GM23248 (cell line): ENCODE measurements at regions not wholly inside any gene's neighbourhood (a gene's known extent, or its start where the extent isn't known, plus 50 kb on each side); places are given as distances from the start of the nearest gene placed in this dataset.

Source experiments
- DNase-seq: peaks from one replicate; pipeline ENCODE4 v3.0.0-alpha.2; 2015
- H2AFZ ChIP-seq: fragments of 200-600 bp; sonication (generic); 2 replicates; pipeline ENCODE4 v1.6.1; 2016; ENCODE audit warnings: antibody characterized with exemption
- H3F3A ChIP-seq: fragments of 200-600 bp; sonication (generic); 2 replicates; pipeline ENCODE4 v1.6.1; 2016; ENCODE audit warnings: mild to moderate bottlenecking, antibody characterized with exemption, mixed run types; ENCODE audit not compliant: insufficient read depth
- H3K27ac ChIP-seq: fragments of 200-600 bp; sonication (generic); 2 replicates; pipeline ENCODE4 v1.5.1; 2016; ENCODE audit warnings: mild to moderate bottlenecking
- H3K27me3 ChIP-seq: fragments of 200-600 bp; sonication (generic); replicated peaks from 2 replicates; pipeline ENCODE4 v1.6.1; 2016; ENCODE audit warnings: mild to moderate bottlenecking; ENCODE audit not compliant: insufficient read depth
- H3K36me3 ChIP-seq: fragments of 200-600 bp; sonication (generic); 2 replicates; pipeline ENCODE4 v1.6.1; 2016; ENCODE audit warnings: low read depth, mild to moderate bottlenecking
- H3K4me1 ChIP-seq: fragments of 200-600 bp; sonication (generic); 2 replicates; pipeline ENCODE4 v1.6.1; 2016; ENCODE audit warnings: mild to moderate bottlenecking; ENCODE audit not compliant: insufficient read depth
- H3K4me2 ChIP-seq: fragments of 200-600 bp; sonication (generic); one replicate; pipeline ENCODE4 v1.6.1; 2016; ENCODE audit warnings: mild to moderate bottlenecking; ENCODE audit not compliant: unreplicated experiment
- H3K4me3 ChIP-seq: fragments of 200-600 bp; sonication (generic); 2 replicates; pipeline ENCODE4 v1.5.1; 2016; ENCODE audit warnings: mild to moderate bottlenecking
- H3K79me2 ChIP-seq: fragments of 200-600 bp; sonication (generic); 2 replicates; pipeline ENCODE4 v1.6.1; 2016; ENCODE audit warnings: mild to moderate bottlenecking; ENCODE audit not compliant: insufficient read depth
- H3K9ac ChIP-seq: fragments of 200-600 bp; sonication (generic); 2 replicates; pipeline ENCODE4 v1.6.1; 2016; ENCODE audit warnings: mild to moderate bottlenecking
- H3K9me2 ChIP-seq: fragments of 200-600 bp; sonication (generic); 2 replicates; pipeline ENCODE4 v1.6.1; 2016; ENCODE audit warnings: mixed run types, mild to moderate bottlenecking, moderate library complexity; ENCODE audit not compliant: insufficient read depth
- H3K9me3 ChIP-seq: fragments of 200-600 bp; sonication (generic); one replicate; pipeline ENCODE4 v1.6.1; 2017; ENCODE audit warnings: low read depth
- H4K20me1 ChIP-seq: fragments of 200-600 bp; sonication (generic); 2 replicates; pipeline ENCODE4 v1.6.0; 2016; ENCODE audit not compliant: insufficient read depth
- EZH2 ChIP-seq: fragments of 200-600 bp; sonication (generic); IDR thresholded peaks from 2 replicates; pipeline ENCODE4 v1.6.1; 2018; ENCODE audit warnings: antibody characterized with exemption, mild to moderate bottlenecking; ENCODE audit not compliant: insufficient read depth, poor library complexity, severe bottlenecking
- EZH2phosphoT487 ChIP-seq: fragments of 200-600 bp; sonication (generic); IDR thresholded peaks from 2 replicates; pipeline ENCODE4 v1.6.1; 2018; ENCODE audit warnings: antibody characterized with exemption, moderate library complexity, mild to moderate bottlenecking, low read depth; ENCODE audit not compliant: insufficient read depth
- WGBS, 2 experiments: methylation state at CpG; one replicate each; pipeline ENCODE4 v1.1.6; 2015 to 2017; ENCODE audit warnings: low lambda C conversion rate in 2 of 2, low coverage in 1 of 2; ENCODE audit errors: missing lambda C conversion rate in 2 of 2; 5-methylcytosine and 5-hydroxymethylcytosine counted together
- in situ Hi-C: fragments of 300-500 bp; cut with MboI; formaldehyde crosslinking; loops from 2 replicates; pipeline ENCODE4 v1.15.0; 2020

- no peak for TF ChIP-seq EZH2phosphoT487
- TF ChIP-seq EZH2 = no peak
- Histone ChIP-seq H3K27ac (no peak overlapping the region), H3K36me3 (no peaks in the 10 kb centered on the region), H3K27me3 (no peaks in the 10 kb centered on the region), H3K4me3 (no peak overlapping the region), H3K9ac (no peak overlapping the region), H3K4me1 (no peaks in the 10 kb centered on the region), H4K20me1 (no peaks in the 10 kb centered on the region), H3K4me2 (peak overlapping the region; percentile 21), H2AFZ (no peak overlapping the region), H3K79me2 (no peaks in the 10 kb centered on the region), H3K9me3 (no peaks in the 10 kb centered on the region), H3K9me2 (no peaks in the 10 kb centered on the region), H3F3A (no peaks in the 10 kb centered on the region)
- in situ Hi-C loops = no loop called here
- peak; percentile 62 for DNase-seq
- WGBS, 2 experiments = 48 to 49% methylated on average over 3 of the region's 3 CpGs
Measured at GRCh38 chr11:110948112-110948511, 235.9 kb upstream of the ARHGAP20 start.

DNA sequence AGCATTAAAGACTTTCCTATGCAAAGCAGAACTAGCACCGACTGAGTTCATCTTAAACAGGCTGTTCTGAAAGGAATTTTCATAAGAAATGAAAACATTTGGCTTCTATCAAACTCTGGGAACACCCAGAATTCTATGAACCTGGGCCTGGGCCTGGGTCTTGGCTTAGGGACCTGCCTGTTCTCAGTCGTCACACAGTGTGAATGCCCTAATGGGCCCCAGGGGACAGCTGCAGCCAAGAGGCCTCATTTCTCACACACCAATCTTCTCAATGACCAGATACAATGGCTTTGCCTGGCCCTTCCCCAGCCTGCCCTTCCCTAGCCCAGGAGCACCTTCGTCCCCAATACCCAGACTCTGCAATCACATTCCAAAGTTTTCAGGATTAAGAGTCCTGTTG, 234.9 kb upstream of the ARHGAP20 start:
- WGBS, 2 experiments = 32 to 37% methylated on average over 3 of the region's 3 CpGs
- no peaks in the 10 kb centered on the region for H3K36me3 ChIP-seq
- H3K79me2 ChIP-seq = no peaks in the 10 kb centered on the region
- H2AFZ ChIP-seq = no peak overlapping the region
- DNase-seq = no peak
- in situ Hi-C loops = no loop called here
- H3K4me2 ChIP-seq = no peak overlapping the region
- H3K9ac ChIP-seq = no peak overlapping the region
- no peaks in the 10 kb centered on the region for H3K4me1 ChIP-seq
- no peaks in the 10 kb centered on the region for H3F3A ChIP-seq
- H3K27me3 ChIP-seq = no peaks in the 10 kb centered on the region
- no peak overlapping the region for H3K27ac ChIP-seq
- H3K4me3 ChIP-seq = no peak overlapping the region
- no peaks in the 10 kb centered on the region for H3K9me3 ChIP-seq
- H4K20me1 ChIP-seq = no peaks in the 10 kb centered on the region
- no peak for TF ChIP-seq EZH2phosphoT487
- TF ChIP-seq EZH2 = no peak
- H3K9me2 ChIP-seq = no peaks in the 10 kb centered on the region

DNA sequence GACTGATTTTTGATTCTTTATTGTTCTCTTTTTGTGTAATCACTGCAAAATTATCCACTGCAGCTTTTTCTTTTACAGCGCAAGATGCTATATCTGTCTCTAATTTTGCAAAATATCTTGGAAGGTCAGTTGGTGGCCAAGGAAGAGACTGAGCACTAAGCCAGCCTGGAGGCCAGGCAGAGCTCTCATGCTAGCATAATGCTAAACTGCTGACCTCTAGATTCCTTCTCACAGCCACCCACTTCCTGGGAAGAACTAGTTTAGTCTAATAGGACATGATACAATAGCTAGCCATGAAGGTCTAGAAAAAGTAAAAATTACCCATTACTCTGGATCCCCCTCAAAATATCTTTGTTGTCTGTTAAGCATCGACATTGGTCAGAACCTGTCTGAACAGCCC, 227.2 kb upstream of the ARHGAP20 start:
- Histone ChIP-seq H2AFZ (no peak overlapping the region), H3K36me3 (no peaks in the 10 kb centered on the region), H3K27me3 (no peaks in the 10 kb centered on the region), H4K20me1 (no peaks in the 10 kb centered on the region), H3F3A (no peaks in the 10 kb centered on the region), H3K9me3 (no peaks in the 10 kb centered on the region), H3K9me2 (no peaks in the 10 kb centered on the region), H3K4me2 (no peak overlapping the region), H3K4me1 (no peaks in the 10 kb centered on the region), H3K27ac (no peak overlapping the region), H3K79me2 (no peaks in the 10 kb centered on the region), H3K4me3 (no peak overlapping the region), H3K9ac (no peak overlapping the region)
- in situ Hi-C loops = no loop called here
- peak; percentile 6 for DNase-seq
- TF ChIP-seq EZH2phosphoT487 = no peak
- no peak for TF ChIP-seq EZH2
- WGBS, 2 experiments = 61 to 64% methylated on average over 2 of the region's 2 CpGs

DNA sequence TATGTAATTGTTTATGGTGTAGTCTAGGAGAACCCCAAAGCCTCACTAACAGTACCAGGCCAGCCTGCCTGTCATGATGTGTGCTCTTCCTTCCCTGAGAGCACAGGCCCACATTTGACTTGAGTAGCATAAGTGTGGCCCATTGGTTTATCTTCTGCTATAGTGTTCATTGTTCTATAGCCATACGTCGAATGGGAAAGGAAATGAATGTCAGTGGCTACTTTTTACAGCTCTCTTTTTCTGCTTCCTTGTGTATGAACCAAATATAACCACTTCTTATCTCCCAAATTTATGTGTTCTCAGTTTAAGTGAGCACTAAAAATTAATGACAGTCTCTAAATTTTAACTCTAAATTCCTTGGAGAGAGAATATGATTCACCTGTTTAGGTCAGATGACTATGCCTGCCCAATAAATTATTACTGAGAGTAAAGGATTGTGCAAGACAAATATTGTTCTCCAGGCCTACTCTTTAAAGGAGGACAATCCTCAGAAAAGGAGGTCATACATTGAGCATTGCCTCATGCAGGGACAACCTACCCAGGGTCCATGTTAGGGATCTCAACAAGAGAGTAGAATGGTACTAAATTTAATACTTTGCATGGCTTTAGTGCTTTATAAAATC, 222.9 kb upstream of the ARHGAP20 start:
- DNase-seq = no peak
- H3K4me1 ChIP-seq = no peaks in the 10 kb centered on the region
- no peak overlapping the region for H3K4me2 ChIP-seq
- no peaks in the 10 kb centered on the region for H3K27me3 ChIP-seq
- no peaks in the 10 kb centered on the region for H3K9me3 ChIP-seq
- no peak overlapping the region for H3K9ac ChIP-seq
- H3K27ac ChIP-seq = no peak overlapping the region
- no peaks in the 10 kb centered on the region for H3K79me2 ChIP-seq
- H3K9me2 ChIP-seq = no peaks in the 10 kb centered on the region
- H3K4me3 ChIP-seq = no peak overlapping the region
- no peak overlapping the region for H2AFZ ChIP-seq
- in situ Hi-C loops = no loop called here
- WGBS, 2 experiments = 94% methylated on average over 2 of the region's 2 CpGs
- TF ChIP-seq EZH2phosphoT487 (no peak), EZH2 (no peak)
- H4K20me1 ChIP-seq = no peaks in the 10 kb centered on the region
- no peaks in the 10 kb centered on the region for H3K36me3 ChIP-seq
- H3F3A ChIP-seq = no peaks in the 10 kb centered on the region

DNA sequence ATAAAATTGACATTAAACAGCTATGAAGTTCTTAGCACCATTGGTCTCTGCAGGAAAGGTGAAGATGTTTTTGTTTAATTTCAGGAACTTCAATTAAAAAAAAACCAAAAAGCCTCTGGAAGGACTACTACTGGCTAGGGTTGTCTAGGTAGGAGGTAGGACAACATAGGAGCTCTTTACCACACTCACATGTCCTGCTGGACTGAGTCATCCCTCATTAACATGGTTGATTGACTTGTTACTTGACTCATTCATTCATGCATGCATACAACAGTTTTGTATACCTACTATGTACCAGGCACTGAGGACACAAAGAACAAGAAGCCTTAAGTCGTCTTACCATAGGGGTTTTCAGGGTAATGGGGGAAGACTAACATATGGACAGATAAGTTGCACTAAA, 216.9 kb upstream of the ARHGAP20 start:
- H3K27me3 ChIP-seq = no peaks in the 10 kb centered on the region
- H3F3A ChIP-seq = no peaks in the 10 kb centered on the region
- no peak for DNase-seq
- H3K27ac ChIP-seq = no peak overlapping the region
- no peaks in the 10 kb centered on the region for H4K20me1 ChIP-seq
- no peaks in the 10 kb centered on the region for H3K4me1 ChIP-seq
- in situ Hi-C loops = no loop called here
- no peaks in the 10 kb centered on the region for H3K36me3 ChIP-seq
- H3K9me2 ChIP-seq = no peaks in the 10 kb centered on the region
- no peak for TF ChIP-seq EZH2
- TF ChIP-seq EZH2phosphoT487 = no peak
- no peaks in the 10 kb centered on the region for H3K9me3 ChIP-seq
- H3K9ac ChIP-seq = no peak overlapping the region
- no peak overlapping the region for H2AFZ ChIP-seq
- H3K79me2 ChIP-seq = no peaks in the 10 kb centered on the region
- no peak overlapping the region for H3K4me2 ChIP-seq
- H3K4me3 ChIP-seq = no peak overlapping the region
- WGBS, 2 experiments = 69% methylated on average over 1 of the region's 1 CpG
